Anterior cingulate cortex (tissue), 58 donors: ENCODE measurements at regions not wholly inside any gene's neighbourhood (a gene's known extent, or its start where the extent isn't known, plus 50 kb on each side); places are given as distances from the start of the nearest gene placed in this dataset.

Source experiments
- DNase-seq, 58 donors: peaks; one replicate each; lab custom pipeline; 2025; lab: John Stamatoyannopoulos, UW

DNA sequence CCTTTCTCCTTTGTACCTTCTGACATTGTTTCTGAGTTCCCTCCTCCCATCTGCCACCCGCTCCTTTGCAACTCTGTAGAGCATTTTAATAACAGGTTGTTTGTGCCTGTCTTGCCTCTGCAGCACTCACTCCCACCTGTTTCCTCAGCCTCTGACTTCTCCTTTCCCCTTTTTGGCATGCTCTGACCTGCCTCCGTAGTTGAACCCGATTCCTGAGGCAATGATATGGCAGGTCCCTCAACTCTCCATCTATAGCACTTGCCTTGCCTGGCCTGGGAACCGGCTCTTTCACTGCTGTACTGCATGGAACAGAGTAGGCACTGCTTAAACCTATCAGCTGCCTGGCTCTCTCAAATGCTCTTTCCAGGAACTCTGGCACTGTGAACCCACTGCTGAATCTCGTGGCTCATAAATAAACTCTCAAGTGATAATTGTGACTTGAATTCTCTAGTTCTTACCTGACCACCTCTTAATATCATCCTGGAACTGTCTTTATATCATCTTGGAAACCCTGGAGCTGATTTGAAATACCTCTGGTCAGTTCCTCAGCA lies 50.3 kb downstream of the UTRN start:
- no peak for DNase-seq

DNA sequence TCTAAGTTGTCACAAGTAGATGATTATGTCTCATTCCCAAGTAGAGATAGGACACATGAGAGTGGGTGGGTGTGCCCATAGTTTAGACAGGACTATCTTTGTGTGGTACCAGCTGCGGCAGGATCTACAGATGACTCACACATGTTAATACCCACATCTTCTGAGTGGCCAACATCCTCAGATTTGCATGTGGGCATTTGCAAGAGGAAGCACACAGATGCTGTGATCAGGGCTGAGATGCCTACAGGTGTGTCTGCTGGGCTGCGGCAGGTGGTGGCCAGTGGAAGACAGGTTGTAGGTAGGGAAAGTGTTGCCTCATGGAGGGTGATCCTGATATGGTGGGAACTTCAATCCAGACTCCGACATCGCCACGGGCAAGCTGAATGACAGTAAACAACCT lies 50.8 kb downstream of the UTRN start:
- no peak for DNase-seq

DNA sequence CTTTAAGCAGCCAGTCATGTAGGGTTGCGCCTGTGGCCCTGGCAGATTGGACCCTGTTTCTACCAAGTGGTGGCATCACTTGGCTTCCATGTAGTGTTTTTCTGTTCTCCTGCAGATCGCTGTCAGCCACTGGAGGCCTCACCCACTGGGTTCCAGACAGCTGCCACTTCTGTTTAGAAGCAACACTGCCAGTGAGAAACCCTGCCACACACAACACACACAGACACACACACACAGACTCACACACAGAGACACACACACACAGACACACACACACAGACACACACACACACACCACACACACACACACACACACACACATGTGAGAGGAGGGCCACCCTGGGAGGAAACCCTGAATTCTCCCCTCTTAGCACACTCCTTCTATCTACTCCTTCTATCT lies 51.8 kb downstream of the UTRN start:
- no peak for DNase-seq

DNA sequence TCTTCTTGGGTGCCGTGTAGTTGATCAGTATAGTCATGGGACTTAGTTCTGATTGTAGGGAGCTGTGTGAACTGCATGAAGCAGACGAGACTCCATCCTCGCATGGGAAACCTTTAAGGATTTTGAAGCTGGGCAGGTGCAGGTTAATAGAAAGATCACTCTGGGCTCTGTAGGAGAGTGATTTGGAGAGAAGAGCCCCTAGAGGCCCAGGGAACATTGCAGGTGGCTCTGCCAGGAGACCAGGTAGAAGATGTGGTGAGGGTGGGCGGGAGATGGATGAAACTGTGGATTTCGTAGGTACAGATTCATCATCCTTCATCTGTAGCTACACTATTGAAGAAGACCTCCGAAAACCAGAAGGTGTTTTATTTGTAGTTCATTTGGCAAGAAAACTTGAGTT lies 53.3 kb downstream of the UTRN start:
- no peak for DNase-seq

DNA sequence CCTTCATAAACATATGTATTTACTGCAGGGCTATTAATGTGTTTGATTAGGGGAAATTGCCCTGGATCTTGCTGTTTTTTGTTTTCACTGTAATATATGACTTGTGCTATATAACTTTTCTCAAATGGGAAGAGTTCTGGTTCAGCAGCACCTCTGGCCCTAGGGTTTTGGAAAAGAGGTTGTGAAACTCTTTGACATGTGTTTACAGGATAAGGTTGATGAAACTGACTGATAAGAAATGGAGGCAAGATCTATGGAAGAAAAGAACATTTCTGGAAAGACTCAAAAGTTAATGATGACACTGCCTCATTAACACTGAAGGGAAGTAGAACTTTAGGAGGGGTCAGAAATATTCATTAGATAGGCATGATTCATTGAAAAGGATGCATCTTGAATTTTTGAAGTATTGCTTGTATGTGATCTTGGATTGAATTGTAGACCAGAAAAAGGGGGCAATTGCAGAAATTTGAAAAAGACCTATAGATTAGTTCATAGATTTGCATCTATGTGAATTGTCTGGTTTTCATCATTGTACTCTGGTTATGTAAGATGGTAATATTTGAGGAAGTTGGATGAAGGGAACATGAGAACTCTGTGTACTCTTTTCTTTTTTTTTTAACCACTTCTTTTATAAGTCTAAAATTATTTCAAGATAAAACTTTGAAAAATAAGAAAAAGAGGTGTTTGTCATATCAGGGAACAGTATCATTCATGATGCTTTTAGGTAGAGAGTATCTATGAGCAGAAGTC lies 54.0 kb downstream of the UTRN start:
- no peak for DNase-seq

DNA sequence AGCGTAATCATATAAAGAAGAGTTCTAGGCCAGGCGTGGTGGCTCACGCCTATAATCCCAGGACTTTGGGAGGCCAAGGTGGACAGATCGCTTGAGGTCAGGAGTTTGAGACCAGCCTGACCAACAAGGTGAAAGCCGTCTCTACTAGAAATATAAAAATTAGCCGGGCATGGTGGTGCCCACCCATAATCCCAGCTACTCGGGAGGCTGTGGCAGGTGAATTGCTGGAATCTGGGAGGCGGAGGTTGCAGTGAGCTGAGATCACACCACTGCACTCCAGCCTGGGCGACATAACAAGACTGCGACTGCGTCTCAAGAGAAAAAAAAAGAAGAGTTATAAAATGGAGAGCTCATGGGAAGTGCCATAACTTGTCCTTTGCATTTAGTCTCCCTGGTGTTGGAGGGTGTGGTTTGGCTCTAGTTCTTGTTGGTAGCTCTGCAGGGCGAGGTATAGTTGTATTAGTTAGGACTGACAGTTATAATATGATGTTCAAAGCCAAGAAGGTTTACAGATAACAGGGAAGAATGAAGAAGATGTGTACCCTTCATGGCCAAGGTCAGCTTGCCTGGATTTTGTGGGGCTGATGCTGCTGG lies 54.8 kb downstream of the UTRN start:
- no peak for DNase-seq

DNA sequence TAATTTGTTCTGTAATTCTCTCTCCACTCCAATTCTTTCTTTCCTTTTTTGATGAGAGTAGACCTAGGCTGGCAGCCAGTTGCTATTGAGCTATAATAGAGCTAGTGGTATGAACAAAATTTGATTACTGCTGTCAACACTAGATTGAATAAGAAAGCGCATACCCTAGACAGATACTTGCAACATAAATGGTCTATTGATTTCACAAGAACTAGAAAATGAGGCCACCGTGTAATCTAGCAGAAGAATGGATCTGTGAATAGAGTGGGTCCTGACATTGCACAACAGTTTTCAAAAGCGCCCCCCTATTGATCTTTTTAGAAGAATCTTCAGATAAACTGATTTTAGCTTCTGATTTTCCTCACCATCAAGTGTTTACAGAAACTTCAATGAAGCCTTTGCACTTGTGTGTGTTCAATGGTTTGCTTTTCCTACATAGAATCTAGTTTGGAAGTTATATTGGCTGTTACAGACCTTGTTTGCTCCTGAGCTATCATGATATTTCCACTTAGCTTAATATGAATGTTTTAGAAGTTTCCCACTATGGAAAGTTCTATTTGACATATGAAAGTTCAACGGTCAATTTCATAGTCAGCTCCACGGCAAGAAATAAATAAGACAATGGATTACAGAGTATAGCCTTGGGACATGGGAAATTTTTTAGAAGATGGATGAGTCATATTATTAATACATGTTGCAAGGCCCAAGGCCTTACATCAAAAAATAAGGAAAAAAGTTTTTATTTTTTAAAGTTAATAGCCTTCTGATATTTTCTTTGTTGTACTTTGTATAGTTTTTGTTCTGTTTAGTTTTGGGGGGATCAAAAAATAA lies 55.6 kb downstream of the UTRN start:
- DNase-seq: no peak

DNA sequence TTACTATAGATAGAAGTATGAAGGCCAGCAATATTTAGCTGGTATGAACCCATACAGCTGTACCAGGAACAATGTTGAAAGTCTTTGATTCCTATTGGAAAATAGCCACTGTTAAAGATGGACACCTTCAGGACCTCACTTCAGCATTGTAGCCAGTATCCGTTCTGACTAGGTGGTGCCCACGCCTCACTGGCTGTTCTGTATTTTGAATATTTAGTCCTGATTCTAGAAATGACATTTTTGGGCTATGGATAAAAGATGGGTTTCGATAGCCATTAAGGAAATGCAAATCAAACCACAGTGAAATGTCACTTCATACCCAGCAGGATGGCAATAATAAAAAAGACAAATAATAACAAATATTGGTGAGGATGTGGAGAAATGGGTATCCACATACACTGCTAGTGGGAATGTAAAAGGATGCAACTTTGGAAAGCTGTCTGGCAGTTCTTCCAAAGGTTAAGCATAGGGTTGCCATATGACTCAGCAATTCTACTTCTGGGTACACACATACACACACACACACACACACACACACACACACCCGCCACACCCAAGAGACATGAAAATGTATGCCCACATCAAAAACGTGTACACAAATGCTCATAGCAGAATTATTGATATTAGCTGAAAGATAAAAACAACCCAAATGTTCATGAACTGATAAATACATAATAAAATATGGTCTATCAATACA lies 56.8 kb downstream of the UTRN start:
- DNase-seq: no peak

DNA sequence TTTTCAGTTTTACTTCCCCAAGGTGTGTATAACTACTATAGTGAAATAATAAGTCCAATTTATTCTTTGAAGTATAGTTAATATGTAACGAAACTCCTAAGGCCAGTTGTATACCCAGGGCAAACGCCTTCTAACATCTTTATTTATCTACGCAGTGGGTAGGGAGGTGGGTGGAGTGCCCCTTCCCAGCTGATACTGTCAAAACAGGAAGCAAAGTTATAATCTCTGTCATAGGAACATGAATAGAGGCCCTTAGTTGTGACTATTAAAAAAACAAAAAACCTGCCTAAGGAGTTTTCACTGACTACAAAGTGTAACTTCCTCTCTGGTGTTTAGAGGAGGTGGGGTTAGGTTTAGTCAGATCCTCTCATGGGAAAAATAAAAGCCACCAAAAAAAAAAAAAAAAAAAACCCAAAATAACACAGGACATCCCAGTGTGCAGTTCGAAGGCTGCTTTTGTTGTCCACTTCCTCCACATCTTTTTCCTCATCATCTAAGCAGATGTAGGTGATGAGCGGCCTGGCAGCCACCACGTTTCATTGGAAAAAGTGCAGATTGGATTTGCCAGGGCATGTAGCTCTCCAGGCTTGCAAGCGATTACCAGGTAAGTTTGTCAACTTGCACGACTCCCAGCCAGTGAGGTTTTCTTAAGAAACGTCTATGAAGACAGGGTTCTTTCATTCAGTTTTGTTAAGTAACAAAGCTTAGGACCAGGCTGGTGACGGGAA lies 58.7 kb downstream of the UTRN start:
- DNase-seq: no peak

DNA sequence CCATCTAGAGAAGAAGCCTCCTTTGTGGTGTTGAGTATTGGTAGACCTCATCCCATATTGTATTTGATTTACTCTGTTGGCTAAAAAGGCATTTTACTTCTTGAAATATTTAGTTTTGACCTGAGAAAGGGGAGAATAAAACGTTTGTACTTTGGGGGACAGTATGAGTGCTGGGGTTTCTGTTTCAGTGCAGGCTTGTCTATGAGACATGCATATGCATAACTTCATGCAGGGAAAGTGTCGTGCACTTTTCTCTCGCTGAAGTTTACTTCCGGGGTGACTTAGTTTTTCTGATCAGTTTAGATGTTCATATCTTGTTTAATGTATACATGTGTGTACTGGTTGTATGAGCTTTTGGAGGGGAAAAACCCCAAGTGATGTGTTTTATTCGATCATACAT lies 59.5 kb downstream of the UTRN start:
- no peak for DNase-seq

DNA sequence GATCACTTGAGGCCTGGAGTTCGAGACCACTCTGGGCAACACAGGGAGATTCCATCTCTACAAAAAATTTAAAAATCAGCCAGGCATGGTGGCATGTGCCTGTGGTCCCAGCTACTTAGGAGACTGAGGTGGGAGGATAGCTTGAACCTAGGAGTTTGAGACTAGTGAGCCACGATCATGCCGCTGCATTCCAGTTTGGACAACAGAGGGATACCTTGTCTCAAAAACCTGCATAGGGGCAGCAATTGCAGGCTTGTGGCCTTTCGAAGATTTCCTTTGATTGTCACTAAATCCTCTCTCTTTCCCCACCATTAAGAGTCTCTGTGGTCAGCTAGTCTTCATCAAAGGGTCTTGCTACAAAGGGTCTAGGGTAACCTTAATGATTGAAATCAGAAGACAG lies 60.3 kb downstream of the UTRN start:
- DNase-seq: no peak

DNA sequence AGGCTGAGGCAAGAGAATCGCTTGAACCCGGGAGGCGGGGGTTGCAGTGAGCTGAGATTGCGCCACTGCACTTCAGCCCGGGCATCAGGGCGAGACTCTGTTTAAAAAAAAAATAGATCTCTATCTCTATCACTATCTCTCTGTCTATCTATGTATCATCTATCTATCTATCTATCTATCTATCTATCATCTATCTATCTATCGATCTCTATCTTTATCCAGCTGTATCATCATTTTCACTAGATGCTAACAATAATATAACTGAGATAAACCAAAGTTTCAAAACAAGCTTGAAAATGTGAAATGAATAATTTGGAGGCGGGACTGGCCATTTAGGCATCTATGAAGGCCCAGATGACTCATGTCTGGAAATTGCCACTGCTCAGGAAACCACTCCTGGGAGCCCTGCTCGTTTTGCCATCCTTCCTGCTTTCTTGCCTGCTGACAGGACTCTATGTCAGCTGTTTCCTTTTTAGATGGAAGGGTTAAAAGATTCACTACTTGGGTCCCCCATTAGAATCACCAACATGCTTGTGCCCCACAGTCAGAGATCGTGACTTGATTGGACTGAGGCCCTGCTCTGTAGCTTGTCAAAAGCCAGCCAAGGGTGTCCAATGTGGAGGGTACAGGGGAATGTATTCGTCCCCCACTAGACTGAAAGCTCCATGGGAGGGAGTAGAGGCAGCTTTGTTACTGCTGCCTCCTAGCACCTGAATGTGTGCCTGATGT lies 61.7 kb downstream of the UTRN start:
- DNase-seq: no peak

DNA sequence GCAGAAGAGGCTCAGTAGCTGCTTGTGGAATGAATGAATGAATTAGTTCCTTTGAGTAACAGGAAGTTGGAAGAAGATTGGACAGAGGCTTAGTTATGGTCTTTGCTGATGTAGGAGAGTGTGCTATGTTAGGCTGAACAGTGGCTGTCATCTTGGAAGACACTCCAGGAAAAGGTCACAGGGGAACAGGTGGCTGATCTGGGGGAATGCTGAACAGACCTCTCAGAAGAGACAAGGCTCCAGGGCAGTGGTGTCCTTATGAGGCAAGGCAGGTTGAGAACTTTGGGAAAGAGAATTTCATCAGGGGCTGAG lies 62.3 kb downstream of the UTRN start:
- no peak for DNase-seq

DNA sequence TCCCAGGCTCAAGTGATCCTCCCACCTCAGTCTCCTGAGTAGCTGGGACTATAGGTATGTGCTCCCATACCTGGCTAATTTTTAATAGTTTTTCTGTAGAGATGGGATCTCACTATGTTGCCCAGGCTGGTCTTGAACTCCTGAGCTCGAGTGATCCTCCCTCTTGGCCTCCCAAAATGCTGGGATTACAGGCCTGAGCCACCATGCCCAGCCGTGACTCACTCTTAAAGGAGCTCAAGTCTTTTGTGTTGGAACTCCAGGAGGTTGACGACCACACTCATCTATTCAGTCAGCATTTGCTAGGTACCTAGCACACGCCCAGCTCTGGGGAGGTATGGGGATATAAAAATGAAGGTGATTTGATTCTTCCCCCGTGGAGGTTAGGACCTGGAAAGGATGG lies 62.8 kb downstream of the UTRN start:
- no peak for DNase-seq

DNA sequence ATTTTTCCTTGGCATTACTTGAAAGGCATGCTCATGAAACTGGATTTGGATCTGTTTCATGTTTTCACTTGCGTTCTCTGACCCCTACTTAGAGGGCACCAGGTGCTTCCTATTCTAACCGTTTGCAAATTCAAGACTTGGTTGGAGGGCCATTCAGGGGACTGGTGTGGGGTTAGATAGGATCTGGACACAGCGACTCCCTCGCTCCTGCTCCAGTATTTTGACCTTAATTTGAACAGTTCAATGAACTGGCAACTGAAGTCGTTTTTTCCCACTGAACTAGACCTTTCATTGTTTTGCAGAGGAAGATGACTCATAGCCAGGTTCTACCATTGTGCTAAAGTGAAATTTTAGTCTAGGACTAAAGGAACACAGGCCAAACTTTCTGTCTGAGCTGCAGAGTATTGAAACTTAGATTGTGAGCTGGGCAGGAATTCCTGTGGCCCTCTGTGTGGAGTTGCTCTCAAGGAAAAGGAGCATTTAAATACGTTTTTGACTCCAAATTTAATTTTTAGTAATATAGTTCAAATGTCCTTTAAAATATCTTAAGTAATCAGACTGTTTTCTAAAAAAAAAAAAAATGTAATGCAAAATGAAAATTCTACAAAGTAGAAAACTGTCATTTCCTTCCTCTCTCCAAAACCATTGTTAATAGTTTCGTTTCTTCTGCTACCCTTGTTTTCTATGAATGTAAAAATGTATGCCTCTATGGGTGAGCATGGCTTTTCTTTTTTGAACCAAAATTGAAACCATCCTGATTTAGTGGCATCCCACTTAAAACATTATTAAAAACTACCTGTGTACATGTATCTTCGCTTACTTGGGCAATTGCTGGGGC lies 64.8 kb downstream of the UTRN start:
- no peak for DNase-seq

DNA sequence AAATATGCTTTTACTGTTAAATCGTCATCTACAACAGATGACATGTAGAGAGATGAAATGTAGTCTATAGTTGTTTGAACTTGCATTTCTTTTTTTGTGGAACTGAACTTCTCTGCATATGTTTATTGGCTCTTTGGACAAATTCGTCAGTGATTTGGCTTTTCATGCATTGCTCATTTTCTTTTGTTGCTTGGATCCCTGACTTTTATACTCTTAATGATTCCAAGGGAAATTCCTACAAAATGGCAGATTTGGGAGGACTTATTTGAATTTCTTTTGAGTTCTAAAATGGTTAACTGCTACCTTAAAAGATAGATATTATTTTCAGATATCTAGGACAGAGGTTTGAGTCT lies 65.4 kb downstream of the UTRN start:
- no peak for DNase-seq

DNA sequence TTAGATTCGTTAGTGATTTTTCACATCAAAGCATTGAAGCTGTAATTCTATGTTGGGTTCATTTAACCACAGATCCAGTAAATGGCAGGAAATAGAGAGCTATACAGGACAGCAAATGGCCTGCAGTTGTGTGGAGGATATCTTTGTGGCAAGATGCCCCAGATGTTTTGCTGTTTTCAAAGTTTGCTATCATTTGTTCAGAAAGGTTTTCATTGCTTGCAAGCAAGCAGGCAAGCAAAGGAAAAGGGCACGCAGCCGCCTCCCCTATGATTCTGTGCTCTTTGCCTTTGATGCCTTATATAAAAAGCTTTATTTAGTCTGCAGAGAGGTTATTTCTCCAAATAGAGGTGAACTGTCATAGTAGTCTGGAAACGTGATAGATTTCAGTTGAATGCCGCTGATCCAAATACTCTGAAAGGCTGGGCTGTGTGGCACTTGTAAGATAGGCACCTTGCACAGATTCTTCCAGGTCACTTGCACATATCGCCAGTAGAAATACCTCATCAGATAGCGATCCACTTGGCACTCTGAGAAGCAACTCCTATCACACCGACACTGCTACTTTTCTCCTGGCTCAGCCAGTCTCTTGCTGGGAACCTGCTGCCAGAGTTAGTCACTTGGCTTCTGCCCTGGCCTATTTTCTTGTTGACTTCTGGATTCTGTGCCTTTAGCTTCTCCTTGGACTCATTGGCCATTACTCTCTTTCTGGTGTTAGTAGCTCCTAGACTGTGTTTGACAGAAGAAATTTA lies 66.4 kb downstream of the UTRN start:
- no peak for DNase-seq

DNA sequence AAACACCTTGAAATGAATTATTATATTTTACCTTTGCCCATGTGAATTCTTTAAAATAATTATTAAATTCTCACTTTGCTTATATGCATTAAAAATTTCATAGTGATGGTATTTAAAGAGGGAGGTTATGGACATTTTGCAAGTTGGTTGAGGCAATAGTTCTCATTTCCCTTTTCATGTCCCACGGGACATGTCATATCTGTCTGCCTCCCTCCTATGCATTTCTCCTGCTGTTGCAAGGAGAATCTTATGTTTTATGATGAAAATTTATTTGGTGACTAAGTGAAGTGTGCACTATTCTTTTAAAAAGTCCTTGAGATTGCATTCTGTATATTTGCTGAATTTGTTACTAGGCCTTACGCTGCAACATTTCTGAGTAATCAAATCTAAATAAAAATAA lies 67.2 kb downstream of the UTRN start:
- DNase-seq: no peak
